AG09309 (cell line): ENCODE measurements at regions not wholly inside any gene's neighbourhood (a gene's known extent, or its start where the extent isn't known, plus 50 kb on each side); places are given as distances from the start of the nearest gene placed in this dataset.

Experiments
- DNase-seq: peaks from one replicate; pipeline ENCODE4 v3.0.0-alpha.2; 2010; ENCODE audit warnings: low read depth
- H3K4me3 ChIP-seq: 2 replicates; pipeline ENCODE4 v1.5.1; 2011; ENCODE audit warnings: mild to moderate bottlenecking, low read depth, low read length, moderate library complexity; ENCODE audit not compliant: control insufficient read depth
- TF ChIP-seq, protein P1 (sequence below): IDR thresholded peaks from 2 replicates; pipeline ENCODE4 v1.5.1; 2011; ENCODE audit warnings: mild to moderate bottlenecking, low read depth, low read length, inconsistent platforms; ENCODE audit not compliant: insufficient read depth, control insufficient read depth; ENCODE audit errors: missing control alignments

DNA sequence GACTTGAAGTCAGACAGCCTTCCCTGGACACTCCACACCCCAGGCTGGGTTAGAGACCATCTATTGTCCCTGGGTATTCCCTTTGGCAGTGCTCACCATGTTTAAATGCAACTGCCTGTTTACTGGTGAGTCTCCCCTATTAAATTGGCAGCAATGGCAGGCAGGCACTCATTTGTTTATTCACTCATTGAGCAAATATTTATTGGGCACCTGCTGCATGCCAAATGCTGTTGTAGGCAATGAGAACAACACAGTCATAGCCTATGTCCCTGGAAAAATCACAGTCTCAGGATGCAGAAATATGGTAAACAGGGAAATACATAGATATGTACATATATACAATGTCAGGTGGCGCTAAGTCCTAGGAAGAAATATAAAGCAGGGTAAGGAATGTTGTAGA is 212.8 kb downstream of the SUDS3 start:
- H3K4me3 ChIP-seq: no peak overlapping the region
- TF ChIP-seq, protein P1, sequence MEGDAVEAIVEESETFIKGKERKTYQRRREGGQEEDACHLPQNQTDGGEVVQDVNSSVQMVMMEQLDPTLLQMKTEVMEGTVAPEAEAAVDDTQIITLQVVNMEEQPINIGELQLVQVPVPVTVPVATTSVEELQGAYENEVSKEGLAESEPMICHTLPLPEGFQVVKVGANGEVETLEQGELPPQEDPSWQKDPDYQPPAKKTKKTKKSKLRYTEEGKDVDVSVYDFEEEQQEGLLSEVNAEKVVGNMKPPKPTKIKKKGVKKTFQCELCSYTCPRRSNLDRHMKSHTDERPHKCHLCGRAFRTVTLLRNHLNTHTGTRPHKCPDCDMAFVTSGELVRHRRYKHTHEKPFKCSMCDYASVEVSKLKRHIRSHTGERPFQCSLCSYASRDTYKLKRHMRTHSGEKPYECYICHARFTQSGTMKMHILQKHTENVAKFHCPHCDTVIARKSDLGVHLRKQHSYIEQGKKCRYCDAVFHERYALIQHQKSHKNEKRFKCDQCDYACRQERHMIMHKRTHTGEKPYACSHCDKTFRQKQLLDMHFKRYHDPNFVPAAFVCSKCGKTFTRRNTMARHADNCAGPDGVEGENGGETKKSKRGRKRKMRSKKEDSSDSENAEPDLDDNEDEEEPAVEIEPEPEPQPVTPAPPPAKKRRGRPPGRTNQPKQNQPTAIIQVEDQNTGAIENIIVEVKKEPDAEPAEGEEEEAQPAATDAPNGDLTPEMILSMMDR: no peak
- no peak for DNase-seq

DNA sequence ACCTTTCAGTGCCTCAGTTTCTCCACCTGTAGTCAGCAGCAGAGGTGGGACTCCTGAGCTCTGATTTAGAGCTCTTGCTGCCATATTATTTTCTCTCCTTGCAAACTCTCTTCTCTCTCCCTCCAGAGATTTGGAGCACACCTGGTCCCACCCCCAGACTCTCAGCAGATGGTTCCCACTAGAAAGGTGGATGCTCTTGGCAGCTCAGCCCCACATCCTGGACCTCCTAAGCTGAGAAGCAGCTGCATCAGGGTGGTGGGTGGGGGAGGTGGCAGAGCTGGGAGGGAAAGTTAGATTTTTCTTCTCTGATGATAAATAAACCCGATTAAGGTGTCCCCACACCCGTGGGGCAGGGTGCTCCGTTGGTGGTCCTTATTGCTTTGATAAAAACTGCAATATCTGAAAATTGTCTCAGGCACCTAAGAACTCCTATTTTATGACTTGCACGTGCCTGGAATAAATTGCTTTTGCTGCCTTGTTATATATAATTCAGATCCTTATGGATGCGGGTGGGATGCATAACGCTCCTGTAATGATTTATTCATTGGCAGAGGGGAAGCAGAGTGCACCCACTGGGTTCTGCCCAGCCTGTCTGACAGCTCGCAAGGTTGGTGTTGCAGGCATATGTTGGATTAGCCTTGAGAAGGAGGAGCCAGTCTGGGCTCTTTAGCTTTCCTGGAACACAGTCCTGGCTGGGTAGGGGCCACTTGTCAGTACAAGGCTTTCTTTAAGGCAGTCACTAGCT is 214.2 kb downstream of the SUDS3 start:
- DNase-seq: no peak
- no peak overlapping the region for H3K4me3 ChIP-seq
- TF ChIP-seq, protein P1: no peak

DNA sequence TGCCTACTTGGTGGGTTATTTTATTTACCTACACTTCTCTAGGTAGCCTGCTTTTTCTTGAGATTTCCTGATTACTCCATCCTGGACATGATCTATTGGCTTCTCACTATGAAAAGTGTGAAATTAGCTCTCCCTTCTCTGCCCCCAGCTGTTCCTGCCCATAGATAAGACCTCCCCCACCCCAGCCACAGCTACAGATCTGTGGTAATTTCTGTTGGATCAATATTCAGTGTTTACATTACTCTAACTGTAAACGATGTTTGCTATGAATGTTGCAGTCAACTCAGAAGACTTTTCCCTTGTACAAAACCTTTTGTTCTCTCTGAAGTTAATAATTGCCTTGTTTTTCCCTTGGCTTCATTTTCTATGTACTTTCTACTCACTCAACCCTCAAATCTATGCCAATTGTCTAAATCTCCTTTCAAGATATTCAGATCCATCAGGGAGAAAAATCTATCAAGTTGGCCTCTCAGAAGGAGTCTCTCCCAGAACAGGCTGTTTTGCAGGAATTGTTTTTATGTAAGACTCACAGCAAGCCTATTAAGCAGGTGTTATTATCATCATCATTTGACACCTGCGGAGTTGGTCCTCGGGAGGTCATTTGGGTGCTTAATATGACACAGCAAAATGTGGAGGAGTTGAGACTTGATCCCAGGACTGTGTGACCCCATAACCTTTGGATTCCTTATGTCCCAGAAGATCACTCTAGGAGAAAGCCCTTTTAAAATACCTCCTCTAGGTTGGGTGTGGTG is 227.4 kb downstream of the SUDS3 start:
- TF ChIP-seq, protein P1: no peak
- no peak for DNase-seq
- H3K4me3 ChIP-seq: no peak overlapping the region

DNA sequence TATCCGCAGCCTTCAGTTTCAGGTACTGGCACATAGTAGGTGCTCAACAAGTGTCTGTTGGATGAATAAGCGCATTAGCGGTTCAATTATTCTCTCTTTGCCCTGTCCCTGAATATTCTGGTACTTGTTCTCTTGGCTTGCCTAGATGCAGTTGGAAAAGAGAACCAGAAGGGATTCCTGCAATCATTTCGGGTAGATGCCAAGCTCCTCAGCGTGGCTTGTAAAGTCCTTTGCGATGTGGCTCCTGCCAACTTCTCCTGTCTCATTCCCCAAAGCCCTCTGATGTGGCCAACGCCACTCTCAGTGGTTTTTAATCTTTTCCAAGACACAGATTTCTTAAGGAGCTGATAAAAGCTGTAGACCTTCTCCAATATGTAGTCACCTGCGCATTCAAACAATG is 230.3 kb downstream of the SUDS3 start:
- TF ChIP-seq, protein P1: no peak
- DNase-seq: no peak

DNA sequence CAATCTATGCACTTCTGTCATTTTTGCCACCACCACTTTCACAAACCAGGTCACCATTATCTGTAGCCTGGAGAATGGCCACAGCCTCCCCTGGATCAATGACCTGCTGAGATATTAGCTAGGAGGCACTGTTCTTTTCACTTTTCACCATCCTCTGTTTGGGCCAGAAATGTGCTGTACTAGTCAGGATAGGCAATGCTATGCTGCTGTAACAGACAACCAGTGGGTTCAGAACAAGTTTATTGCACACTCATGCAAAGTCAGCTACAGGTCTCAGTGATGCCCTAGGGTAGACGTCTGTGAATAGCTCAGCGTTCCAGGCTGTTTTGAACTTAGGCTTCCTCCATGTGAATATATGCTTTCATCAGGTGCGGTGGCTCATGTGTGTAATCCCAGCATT is 231.5 kb downstream of the SUDS3 start:
- TF ChIP-seq, protein P1: no peak
- no peak for DNase-seq
- no peak overlapping the region for H3K4me3 ChIP-seq

More for the DNA sequence above, 230.3 kb downstream of the SUDS3 start:
- H3K4me3 ChIP-seq: no peak overlapping the region

DNA sequence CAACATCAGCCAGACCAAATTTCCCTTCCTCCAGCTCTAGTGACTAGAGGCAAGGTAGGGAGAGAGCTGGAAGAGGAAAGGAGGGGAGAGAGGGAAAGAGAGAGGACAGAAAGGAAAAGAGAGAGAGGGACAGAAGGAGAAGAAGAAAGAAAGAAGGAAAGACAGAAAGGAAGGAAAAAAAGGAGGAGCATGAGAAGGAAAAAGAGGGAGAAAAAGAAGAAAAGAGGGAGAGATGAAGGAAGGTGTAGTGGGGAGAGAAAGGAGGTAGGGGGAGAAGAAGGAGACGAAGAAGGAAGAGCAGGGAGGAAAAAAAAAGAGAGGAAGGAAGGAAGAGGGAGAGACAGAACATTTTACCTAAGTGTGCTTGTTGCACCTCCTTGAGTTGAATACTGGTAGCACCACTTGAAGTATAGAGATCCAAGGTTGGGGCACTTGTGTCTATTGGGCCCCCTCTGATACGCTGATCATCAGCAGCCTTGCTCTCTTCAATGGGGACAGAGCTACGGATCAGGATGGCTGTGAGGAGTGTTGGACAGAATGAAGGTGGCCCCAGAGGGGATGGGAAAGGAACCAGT is 232.5 kb downstream of the SUDS3 start:
- TF ChIP-seq, protein P1: no peak
- no peak for DNase-seq
- no peak overlapping the region for H3K4me3 ChIP-seq
